PC-3 (cell line): ENCODE measurements at regions not wholly inside any gene's neighbourhood (a gene's known extent, or its start where the extent isn't known, plus 50 kb on each side); places are given as distances from the start of the nearest gene placed in this dataset.

Experiments
- ATAC-seq: fragments of 200-7000 bp; cut with Tn5 transposase; 2 replicates; pipeline ENCODE4 v1.9.1; 2020; ENCODE audit warnings: mild to moderate bottlenecking, moderate library complexity
- BruUV-seq: library from RNA; stranded (reverse); fragments of 400-500 nt; replicated peaks from 2 replicates; lab custom pipeline; 2021; lab: Mats Ljungman, UMichigan
- CTCF ChIA-PET: fragments of 300-600 bp; sonication (Branson Sonifier 250); formaldehyde crosslinking; loops from one replicate; lab custom pipeline; 2022; ENCODE audit warnings: antibody characterized with exemption; lab: Charles Lee
- POLR2A ChIA-PET: fragments of 300-600 bp; sonication (Branson Sonifier 250); formaldehyde crosslinking; loops from one replicate; lab custom pipeline; 2022; ENCODE audit warnings: antibody characterized with exemption; ENCODE audit not compliant: unreplicated experiment; lab: Charles Lee
- DNase-seq: peaks from one replicate; pipeline ENCODE4 v3.0.0-alpha.2; 2015
- H2AFZ ChIP-seq: fragments of 300-600 bp; sonication (generic); 2 replicates; pipeline ENCODE4 v1.6.0; 2016; ENCODE audit warnings: antibody characterized with exemption, low read length
- H3F3A ChIP-seq: fragments of 300-600 bp; sonication (generic); one replicate; pipeline ENCODE4 v1.6.0; 2017; ENCODE audit warnings: antibody characterized with exemption, low read length, control low read depth, mild to moderate bottlenecking; ENCODE audit not compliant: unreplicated experiment
- H3K27ac ChIP-seq: fragments of 300-600 bp; sonication (generic); 2 replicates; pipeline ENCODE4 v1.5.1; 2016; ENCODE audit warnings: mild to moderate bottlenecking, low read length
- H3K27me3 ChIP-seq: fragments of 300-600 bp; sonication (generic); 2 replicates; pipeline ENCODE4 v1.6.1; 2016; ENCODE audit warnings: low read length, mixed read lengths
- H3K36me3 ChIP-seq: fragments of 300-600 bp; sonication (generic); 2 replicates; pipeline ENCODE4 v1.6.1; 2016; ENCODE audit warnings: low read depth, mixed run types, low read length, mixed read lengths
- H3K4me1 ChIP-seq: fragments of 300-600 bp; sonication (generic); 2 replicates; pipeline ENCODE4 v1.5.1; 2016; ENCODE audit warnings: low read length; ENCODE audit not compliant: insufficient read depth
- H3K4me2 ChIP-seq: fragments of 300-600 bp; sonication (generic); 2 replicates; pipeline ENCODE4 v1.6.0; 2016; ENCODE audit warnings: low read length
- H3K4me3 ChIP-seq: fragments of 300-600 bp; sonication (generic); 2 replicates; pipeline ENCODE4 v1.5.1; 2016; ENCODE audit warnings: mild to moderate bottlenecking, low read length, mixed read lengths
- H3K79me2 ChIP-seq: fragments of 300-600 bp; sonication (generic); 2 replicates; pipeline ENCODE4 v1.6.1; 2017; ENCODE audit warnings: low read length, mixed read lengths
- H3K9ac ChIP-seq: fragments of 300-600 bp; sonication (generic); 2 replicates; pipeline ENCODE4 v1.6.0; 2016; ENCODE audit warnings: mild to moderate bottlenecking, low read length
- H3K9me2 ChIP-seq: fragments of 300-600 bp; sonication (generic); replicated peaks from 2 replicates; pipeline ENCODE4 v1.6.1; 2016; ENCODE audit warnings: mixed run types, low read length, mixed read lengths
- H3K9me3 ChIP-seq: fragments of 300-600 bp; sonication (generic); 2 replicates; pipeline ENCODE4 v1.6.1; 2016; ENCODE audit warnings: low read length, mixed read lengths
- H4K20me1 ChIP-seq: fragments of 300-600 bp; sonication (generic); 2 replicates; pipeline ENCODE4 v1.6.1; 2016; ENCODE audit warnings: low read length, mixed read lengths
- EZH2 ChIP-seq: fragments of 300-600 bp; sonication (generic); IDR thresholded peaks from one replicate; pipeline ENCODE4 v1.6.1; 2017; ENCODE audit warnings: antibody characterized with exemption, mild to moderate bottlenecking, low read length; ENCODE audit not compliant: unreplicated experiment
- EZH2phosphoT487 ChIP-seq: fragments of 300-600 bp; sonication (generic); IDR thresholded peaks from 2 replicates; pipeline ENCODE4 v1.6.1; 2018; ENCODE audit warnings: mild to moderate bottlenecking, antibody characterized with exemption, low read length, borderline replicate concordance
- intact Hi-C: fragments of 100-400 bp; cut with micrococcal nuclease; formaldehyde crosslinking; loops from 2 replicates; pipeline ENCODE4 v1.9.0; 2023
- TF ChIP-seq, protein P1 (sequence below): fragments of 300-600 bp; sonication (generic); conservative IDR thresholded peaks from 2 replicates; pipeline ENCODE4 v1.5.1; 2017; ENCODE audit warnings: antibody characterized with exemption, low read depth, mild to moderate bottlenecking, low read length

DNA sequence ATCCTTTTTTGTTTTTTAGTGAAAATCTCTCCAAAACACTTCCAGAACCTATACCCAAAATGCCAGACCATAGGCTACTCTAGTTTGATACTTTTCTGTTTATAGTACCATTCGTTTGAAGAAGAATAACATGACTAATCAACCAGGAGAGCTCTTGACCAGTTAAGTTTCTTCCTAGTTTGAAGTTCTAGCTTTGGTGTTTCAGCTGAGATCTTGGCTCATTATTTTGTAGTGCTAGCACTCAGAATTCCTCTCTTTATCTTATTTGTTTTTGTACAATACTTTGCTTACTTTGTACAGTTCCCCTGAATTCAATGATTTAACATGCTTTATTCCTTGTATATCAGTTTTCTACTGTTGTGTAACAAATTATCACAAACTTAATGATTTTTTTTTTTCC lies 911.6 kb downstream of the EFNA5 start:
- POLR2A ChIA-PET: no interaction called here
- CTCF ChIA-PET: no interaction called here
- intact Hi-C loops: no loop called here

DNA sequence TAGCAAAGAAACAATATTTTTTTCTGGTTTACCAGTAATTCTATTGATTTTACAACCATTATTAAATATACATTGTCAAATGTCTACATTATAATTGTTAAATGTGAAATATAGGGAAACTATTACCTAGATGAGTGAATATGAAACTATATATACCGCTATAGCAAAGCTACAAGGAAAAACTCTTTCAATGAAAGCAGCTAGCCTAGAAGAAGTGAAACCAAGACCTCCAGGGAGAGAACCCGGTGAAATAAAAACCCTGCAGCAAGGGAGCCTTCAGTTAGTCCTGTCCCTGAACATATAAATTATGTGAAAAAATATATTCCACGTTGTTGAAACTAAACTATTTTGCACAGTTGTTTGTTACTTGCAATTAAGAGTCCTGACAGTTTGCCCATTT lies 913.1 kb downstream of the EFNA5 start:
- POLR2A ChIA-PET: no interaction called here
- no TSS peak for BruUV-seq
- intact Hi-C loops: no loop called here
- no peaks in the 10 kb centered on the region for H3K4me1 ChIP-seq
- no peaks in the 10 kb centered on the region for H3F3A ChIP-seq
- no peaks in the 10 kb centered on the region for H3K79me2 ChIP-seq
- no peaks in the 10 kb centered on the region for H3K9me2 ChIP-seq
- no peak overlapping the region for H3K4me2 ChIP-seq
- CTCF ChIA-PET: no interaction called here
- H3K9ac ChIP-seq: no peak overlapping the region
- ATAC-seq: no peak
- no peak overlapping the region for H2AFZ ChIP-seq
- H4K20me1 ChIP-seq: no peaks in the 10 kb centered on the region
- no peak for DNase-seq
- no peaks in the 10 kb centered on the region for H3K27me3 ChIP-seq
- no peak overlapping the region for H3K4me3 ChIP-seq
- no peak overlapping the region for H3K27ac ChIP-seq
- no peaks in the 10 kb centered on the region for H3K36me3 ChIP-seq
- no peaks in the 10 kb centered on the region for H3K9me3 ChIP-seq
- no peak for TF ChIP-seq EZH2
- TF ChIP-seq, protein P1, sequence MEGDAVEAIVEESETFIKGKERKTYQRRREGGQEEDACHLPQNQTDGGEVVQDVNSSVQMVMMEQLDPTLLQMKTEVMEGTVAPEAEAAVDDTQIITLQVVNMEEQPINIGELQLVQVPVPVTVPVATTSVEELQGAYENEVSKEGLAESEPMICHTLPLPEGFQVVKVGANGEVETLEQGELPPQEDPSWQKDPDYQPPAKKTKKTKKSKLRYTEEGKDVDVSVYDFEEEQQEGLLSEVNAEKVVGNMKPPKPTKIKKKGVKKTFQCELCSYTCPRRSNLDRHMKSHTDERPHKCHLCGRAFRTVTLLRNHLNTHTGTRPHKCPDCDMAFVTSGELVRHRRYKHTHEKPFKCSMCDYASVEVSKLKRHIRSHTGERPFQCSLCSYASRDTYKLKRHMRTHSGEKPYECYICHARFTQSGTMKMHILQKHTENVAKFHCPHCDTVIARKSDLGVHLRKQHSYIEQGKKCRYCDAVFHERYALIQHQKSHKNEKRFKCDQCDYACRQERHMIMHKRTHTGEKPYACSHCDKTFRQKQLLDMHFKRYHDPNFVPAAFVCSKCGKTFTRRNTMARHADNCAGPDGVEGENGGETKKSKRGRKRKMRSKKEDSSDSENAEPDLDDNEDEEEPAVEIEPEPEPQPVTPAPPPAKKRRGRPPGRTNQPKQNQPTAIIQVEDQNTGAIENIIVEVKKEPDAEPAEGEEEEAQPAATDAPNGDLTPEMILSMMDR: no peak
- no peak for TF ChIP-seq EZH2phosphoT487

More for the DNA sequence above, 911.6 kb downstream of the EFNA5 start:
- Histone ChIP-seq H3K79me2 (no peaks in the 10 kb centered on the region), H3K9me2 (no peaks in the 10 kb centered on the region), H3K9me3 (no peaks in the 10 kb centered on the region), H3K36me3 (no peaks in the 10 kb centered on the region), H4K20me1 (no peaks in the 10 kb centered on the region), H3K9ac (no peak overlapping the region), H3K4me3 (no peak overlapping the region), H2AFZ (no peak overlapping the region), H3K4me1 (no peaks in the 10 kb centered on the region), H3K4me2 (no peak overlapping the region), H3K27ac (no peak overlapping the region), H3F3A (no peaks in the 10 kb centered on the region), H3K27me3 (no peaks in the 10 kb centered on the region)
- ATAC-seq: no peak
- BruUV-seq: no TSS peak
- no peak for TF ChIP-seq EZH2phosphoT487
- no peak for TF ChIP-seq EZH2
- TF ChIP-seq, protein P1: no peak
- no peak for DNase-seq

DNA sequence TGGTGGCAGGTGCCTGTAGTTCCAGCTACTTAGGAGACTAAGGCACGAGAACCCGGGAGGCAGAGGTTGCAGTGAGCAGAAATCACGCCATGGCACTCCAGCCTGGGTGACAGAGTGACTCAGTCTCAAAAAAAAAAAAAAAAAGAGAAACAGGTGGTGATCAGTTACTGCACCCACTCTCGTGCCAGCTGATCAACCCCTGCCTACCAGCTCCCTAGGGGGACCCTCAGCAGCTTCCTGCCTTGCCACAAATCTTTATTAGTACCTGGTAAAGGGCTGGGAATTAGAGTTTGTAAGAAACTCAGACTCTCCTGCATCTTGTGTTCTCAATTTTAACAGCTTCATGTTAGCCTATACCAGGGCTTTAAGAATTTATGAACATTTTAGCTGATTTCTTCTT lies 914.9 kb downstream of the EFNA5 start:
- intact Hi-C loops: no loop called here
- ChIA-PET POLR2A (no interaction called here), CTCF (no interaction called here)
- no peaks in the 10 kb centered on the region for H3K9me2 ChIP-seq
- no peak overlapping the region for H2AFZ ChIP-seq
- no peaks in the 10 kb centered on the region for H3F3A ChIP-seq
- H4K20me1 ChIP-seq: no peaks in the 10 kb centered on the region
- DNase-seq (no peak), ATAC-seq (no peak)
- BruUV-seq: no TSS peak
- TF ChIP-seq EZH2phosphoT487 (no peak), EZH2 (no peak)
- TF ChIP-seq, protein P1: no peak
- H3K4me1 ChIP-seq: no peaks in the 10 kb centered on the region
- no peaks in the 10 kb centered on the region for H3K9me3 ChIP-seq
- no peak overlapping the region for H3K9ac ChIP-seq
- no peaks in the 10 kb centered on the region for H3K36me3 ChIP-seq
- H3K4me2 ChIP-seq: no peak overlapping the region
- H3K27me3 ChIP-seq: no peaks in the 10 kb centered on the region
- H3K79me2 ChIP-seq: no peaks in the 10 kb centered on the region
- no peak overlapping the region for H3K4me3 ChIP-seq
- H3K27ac ChIP-seq: no peak overlapping the region
